WTC11 (cell line): ENCODE measurements at regions not wholly inside any gene's neighbourhood (a gene's known extent, or its start where the extent isn't known, plus 50 kb on each side); places are given as distances from the start of the nearest gene placed in this dataset.

Source experiments
- ATAC-seq: fragments of 200-7000 bp; cut with Tn5 transposase; 2 replicates; pipeline ENCODE4 v1.10.0; 2021; ENCODE audit warnings: mild to moderate bottlenecking, moderate library complexity
- CTCF ChIA-PET: fragments of 300-600 bp; sonication (Branson Sonifier 250); formaldehyde crosslinking; loops from one replicate; lab custom pipeline; 2021; ENCODE audit warnings: antibody characterized with exemption; lab: Charles Lee
- POLR2A ChIA-PET: fragments of 350-600 bp; sonication (Branson Sonifier 250); formaldehyde crosslinking; loops from one replicate; lab custom pipeline; 2021; ENCODE audit warnings: antibody characterized with exemption; lab: Charles Lee
- DNase-seq: peaks from one replicate; pipeline ENCODE4 v3.0.0; 2021; ENCODE audit warnings: low spot score
- H3K27ac Mint-ChIP-seq: 2 replicates; pipeline ENCODE4 v1.8.0; 2021; ENCODE audit warnings: mixed read lengths
- H3K27me3 Mint-ChIP-seq: 2 replicates; pipeline ENCODE4 v1.8.0; 2021; ENCODE audit warnings: low read depth, mild to moderate bottlenecking, moderate library complexity, mixed read lengths
- H3K36me3 Mint-ChIP-seq: 2 replicates; pipeline ENCODE4 v1.8.0; 2021; ENCODE audit warnings: mixed read lengths
- H3K4me1 Mint-ChIP-seq: 2 replicates; pipeline ENCODE4 v1.8.0; 2022; ENCODE audit warnings: mixed read lengths
- H3K4me3 Mint-ChIP-seq: 2 replicates; pipeline ENCODE4 v1.8.0; 2021; ENCODE audit warnings: mild to moderate bottlenecking, moderate library complexity, mixed read lengths
- H3K9me3 Mint-ChIP-seq: 2 replicates; pipeline ENCODE4 v1.8.0; 2021; ENCODE audit warnings: mixed read lengths
- ATF3 ChIP-seq: sonication (generic); formaldehyde crosslinking; conservative IDR thresholded peaks from 2 replicates; pipeline ENCODE4 v1.8.1; 2022; ENCODE audit warnings: mild to moderate bottlenecking, missing genetic modification reagents
- ATF6 ChIP-seq: sonication (generic); formaldehyde crosslinking; IDR thresholded peaks from 2 replicates; pipeline ENCODE4 v1.8.1; 2023; ENCODE audit warnings: mild to moderate bottlenecking, missing genetic modification reagents
- CREM ChIP-seq: sonication (generic); formaldehyde crosslinking; IDR thresholded peaks from 2 replicates; pipeline ENCODE4 v1.8.1; 2022; ENCODE audit warnings: mild to moderate bottlenecking, missing genetic modification reagents, moderate library complexity
- ESRRA ChIP-seq: sonication (generic); formaldehyde crosslinking; IDR thresholded peaks from 2 replicates; pipeline ENCODE4 v1.8.1; 2022; ENCODE audit warnings: mild to moderate bottlenecking, missing genetic modification reagents, borderline replicate concordance
- HMGXB4 ChIP-seq: sonication (generic); formaldehyde crosslinking; IDR thresholded peaks from 2 replicates; pipeline ENCODE4 v1.8.1; 2023; ENCODE audit warnings: mild to moderate bottlenecking, moderate library complexity, missing genetic modification reagents
- MLX ChIP-seq: sonication (generic); formaldehyde crosslinking; IDR thresholded peaks from 2 replicates; pipeline ENCODE4 v1.8.1; 2023; ENCODE audit warnings: mild to moderate bottlenecking, missing genetic modification reagents, moderate library complexity
- NR2C2 ChIP-seq: sonication (generic); formaldehyde crosslinking; IDR thresholded peaks from 2 replicates; pipeline ENCODE4 v1.8.0; 2022; ENCODE audit warnings: mild to moderate bottlenecking, missing genetic modification reagents
- PRRX2 ChIP-seq: fragments of 250-450 bp; sonication (Bioruptor Pico); IDR thresholded peaks from 2 replicates; pipeline ENCODE4 v1.8.0; 2021; ENCODE audit warnings: mild to moderate bottlenecking
- SOX15 ChIP-seq: fragments of 250-450 bp; sonication (Bioruptor Pico); IDR thresholded peaks from 2 replicates; pipeline ENCODE4 v1.9.0; 2021; ENCODE audit warnings: mild to moderate bottlenecking
- USF2 ChIP-seq: sonication (generic); formaldehyde crosslinking; IDR thresholded peaks from 2 replicates; pipeline ENCODE4 v1.8.1; 2023; ENCODE audit warnings: mild to moderate bottlenecking, missing genetic modification reagents, moderate library complexity
- ZNF138 ChIP-seq: sonication (generic); formaldehyde crosslinking; conservative IDR thresholded peaks from 2 replicates; pipeline ENCODE4 v1.8.1; 2022; ENCODE audit warnings: mild to moderate bottlenecking, moderate library complexity, missing genetic modification reagents
- ZNF396 ChIP-seq: fragments of 250-450 bp; sonication (Bioruptor Pico); IDR thresholded peaks from 2 replicates; pipeline ENCODE4 v1.8.0; 2021; ENCODE audit warnings: mild to moderate bottlenecking, moderate library complexity, borderline replicate concordance
- ZNF671 ChIP-seq: fragments of 250-450 bp; sonication (Bioruptor Pico); IDR thresholded peaks from 2 replicates; pipeline ENCODE4 v1.8.0; 2021; ENCODE audit warnings: mild to moderate bottlenecking
- TF ChIP-seq, protein P1 (sequence below): sonication (generic); formaldehyde crosslinking; IDR thresholded peaks from 2 replicates; pipeline ENCODE4 v1.8.0; 2022; ENCODE audit warnings: mild to moderate bottlenecking, missing genetic modification reagents
- TF ChIP-seq, protein P2 (sequence below): sonication (generic); formaldehyde crosslinking; IDR thresholded peaks from 2 replicates; pipeline ENCODE4 v1.8.0; 2022; ENCODE audit warnings: mild to moderate bottlenecking, missing genetic modification reagents

GRCh38 chr2:146879882-146880281 lies 964.9 kb upstream of the ACVR2A start:
- TF ChIP-seq USF2 (CRISPR knock-in tag) (no peak), ESRRA (CRISPR knock-in tag) (no peak), ATF6 (CRISPR knock-in tag) (no peak), SOX15 (CRISPR knock-in tag) (no peak), ZNF138 (CRISPR knock-in tag) (no peak), ZNF396 (CRISPR knock-in tag) (no peak), MLX (CRISPR knock-in tag) (no peak), CREM (CRISPR knock-in tag) (no peak), NR2C2 (no peak)
- TF ChIP-seq, protein P1, sequence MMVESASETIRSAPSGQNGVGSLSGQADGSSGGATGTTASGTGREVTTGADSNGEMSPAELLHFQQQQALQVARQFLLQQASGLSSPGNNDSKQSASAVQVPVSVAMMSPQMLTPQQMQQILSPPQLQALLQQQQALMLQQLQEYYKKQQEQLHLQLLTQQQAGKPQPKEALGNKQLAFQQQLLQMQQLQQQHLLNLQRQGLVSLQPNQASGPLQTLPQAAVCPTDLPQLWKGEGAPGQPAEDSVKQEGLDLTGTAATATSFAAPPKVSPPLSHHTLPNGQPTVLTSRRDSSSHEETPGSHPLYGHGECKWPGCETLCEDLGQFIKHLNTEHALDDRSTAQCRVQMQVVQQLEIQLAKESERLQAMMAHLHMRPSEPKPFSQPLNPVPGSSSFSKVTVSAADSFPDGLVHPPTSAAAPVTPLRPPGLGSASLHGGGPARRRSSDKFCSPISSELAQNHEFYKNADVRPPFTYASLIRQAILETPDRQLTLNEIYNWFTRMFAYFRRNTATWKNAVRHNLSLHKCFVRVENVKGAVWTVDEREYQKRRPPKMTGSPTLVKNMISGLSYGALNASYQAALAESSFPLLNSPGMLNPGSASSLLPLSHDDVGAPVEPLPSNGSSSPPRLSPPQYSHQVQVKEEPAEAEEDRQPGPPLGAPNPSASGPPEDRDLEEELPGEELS (CRISPR knock-in tag), result no peak
- Mint-ChIP-seq H3K27ac (no peak overlapping the region), H3K36me3 (peaks cover 12% of the 10 kb centered on the region), H3K9me3 (peaks cover 20% of the 10 kb centered on the region), H3K4me1 (no peaks in the 10 kb centered on the region), H3K4me3 (no peak overlapping the region), H3K27me3 (no peaks in the 10 kb centered on the region)
- no peak for DNase-seq
- ChIA-PET POLR2A (no interaction called here), CTCF (no interaction called here)
- ATAC-seq, result no peak

GRCh38 chr2:146874260-146874658 lies 970.6 kb upstream of the ACVR2A start:
- no peaks in the 10 kb centered on the region for H3K9me3 Mint-ChIP-seq
- CTCF ChIA-PET, result no interaction called here
- ATAC-seq (no peak; the same call in none of the 2 replicates), DNase-seq (no peak)
- TF ChIP-seq ZNF671 (CRISPR knock-in tag) (no peak), ATF3 (CRISPR knock-in tag) (no peak), HMGXB4 (CRISPR knock-in tag) (no peak), PRRX2 (no peak)
- TF ChIP-seq, protein P2, sequence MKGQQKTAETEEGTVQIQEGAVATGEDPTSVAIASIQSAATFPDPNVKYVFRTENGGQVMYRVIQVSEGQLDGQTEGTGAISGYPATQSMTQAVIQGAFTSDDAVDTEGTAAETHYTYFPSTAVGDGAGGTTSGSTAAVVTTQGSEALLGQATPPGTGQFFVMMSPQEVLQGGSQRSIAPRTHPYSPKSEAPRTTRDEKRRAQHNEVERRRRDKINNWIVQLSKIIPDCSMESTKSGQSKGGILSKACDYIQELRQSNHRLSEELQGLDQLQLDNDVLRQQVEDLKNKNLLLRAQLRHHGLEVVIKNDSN (CRISPR knock-in tag), result no peak
- no peaks in the 10 kb centered on the region for H3K27me3 Mint-ChIP-seq
- no peaks in the 10 kb centered on the region for H3K36me3 Mint-ChIP-seq
- no peak overlapping the region for H3K4me3 Mint-ChIP-seq
- no peaks in the 10 kb centered on the region for H3K4me1 Mint-ChIP-seq
- no peak overlapping the region for H3K27ac Mint-ChIP-seq
- POLR2A ChIA-PET, result no interaction called here
